Lung (tissue), 11 donors: ENCODE measurements at regions not wholly inside any gene's neighbourhood (a gene's known extent, or its start where the extent isn't known, plus 50 kb on each side); places are given as distances from the start of the nearest gene placed in this dataset.

ENCODE experiments used
- ATAC-seq: fragments of 200-7000 bp; cut with Tn5 transposase; one replicate; pipeline ENCODE4 v1.9.1; 2020; ENCODE audit warnings: moderate number of reproducible peaks; ENCODE audit not compliant: insufficient read depth, low FRiP score
- DNase-seq, 3 donors: peaks; one replicate each; pipeline ENCODE4 v3.0.0-alpha.2; 2013 to 2017
- H3K27ac ChIP-seq, 2 donors: one replicate each; pipeline ENCODE4 v1.5.1; 2013; ENCODE audit warnings: mild to moderate bottlenecking in 2 of 2, moderate library complexity in 2 of 2, control low read depth in 1 of 2, inconsistent platforms in 1 of 2, low read depth in 1 of 2, low read length in 1 of 2
- H3K27me3 ChIP-seq, 3 donors: one replicate each; pipeline ENCODE4 v1.5.1; 2013; ENCODE audit warnings: low read length in 2 of 3; ENCODE audit not compliant: control insufficient read depth in 3 of 3, insufficient read depth in 3 of 3
- H3K36me3 ChIP-seq, 4 donors: one replicate each; pipeline ENCODE4 v1.5.1; 2013; ENCODE audit warnings: low read length in 4 of 4, mild to moderate bottlenecking in 1 of 4, moderate library complexity in 1 of 4; ENCODE audit not compliant: control insufficient read depth in 4 of 4, insufficient read depth in 4 of 4
- H3K4me1 ChIP-seq, 5 donors: one replicate each; pipeline ENCODE4 v1.5.1; 2013; ENCODE audit warnings: low read length in 5 of 5, mild to moderate bottlenecking in 2 of 5, moderate library complexity in 1 of 5; ENCODE audit not compliant: control insufficient read depth in 5 of 5, insufficient read depth in 5 of 5
- H3K4me3 ChIP-seq: one replicate; pipeline ENCODE4 v1.5.1; 2013; ENCODE audit warnings: mild to moderate bottlenecking, control low read depth, moderate library complexity
- H3K9ac ChIP-seq, 2 donors: one replicate each; pipeline ENCODE4 v1.5.1; 2013; ENCODE audit warnings: low read length in 2 of 2, control low read depth in 1 of 2; ENCODE audit not compliant: insufficient read depth in 1 of 2
- H3K9me3 ChIP-seq, 4 donors: one replicate each; pipeline ENCODE4 v1.5.1; 2013; ENCODE audit warnings: low read length in 3 of 4, mild to moderate bottlenecking in 1 of 4, moderate library complexity in 1 of 4; ENCODE audit not compliant: control insufficient read depth in 4 of 4, insufficient read depth in 3 of 4
- CTCF ChIP-seq: IDR thresholded peaks from 2 replicates; pipeline ENCODE4 v1.5.1; 2012; ENCODE audit warnings: mild to moderate bottlenecking; ENCODE audit errors: control extremely low read depth, extremely low read depth
- WGBS, 2 donors: extraction: QIAGEN DNeasy Blood & Tissue Kit; methylation state at CpG; one replicate each; pipeline ENCODE4 v1.1.7; 2013; 5-methylcytosine and 5-hydroxymethylcytosine counted together
- donor health status: control.
- donor health status: control.
- donor health status: Bipolar disorder and iron deficiency.
- donor health status: healthy.
- donor health status: DM: yes; HTN: yes; CAD: no.

- H3K27ac ChIP-seq: no peak overlapping the region
- no peak overlapping the region for H3K4me3 ChIP-seq
- H3K27me3 ChIP-seq: no peaks in the 10 kb centered on the region
- no peaks in the 10 kb centered on the region for H3K4me1 ChIP-seq
- no peak for ATAC-seq
- no peak for TF ChIP-seq CTCF
- H3K9me3 ChIP-seq: no peaks in the 10 kb centered on the region
- no peak overlapping the region for H3K9ac ChIP-seq
- WGBS, 2 donors: 63 to 69% methylated on average over 2 of the region's 2 CpGs
- no peaks in the 10 kb centered on the region for H3K36me3 ChIP-seq
- DNase-seq: no peak
Observed at GRCh38 chr18:73240899-73241298, 373.1 kb upstream of the NETO1 start.

- H3K36me3 ChIP-seq: no peaks in the 10 kb centered on the region
- no peak overlapping the region for H3K9ac ChIP-seq
- DNase-seq (no peak), ATAC-seq (no peak)
- H3K4me1 ChIP-seq: no peaks in the 10 kb centered on the region
- H3K27me3 ChIP-seq: peaks cover 0 to 2% (median 0%) of the 10 kb centered on the region in 3 donors
- no peak overlapping the region for H3K27ac ChIP-seq
- H3K4me3 ChIP-seq: no peak overlapping the region
- TF ChIP-seq CTCF: no peak
- no peaks in the 10 kb centered on the region for H3K9me3 ChIP-seq
Observed at GRCh38 chr18:73235921-73236320, 368.1 kb upstream of the NETO1 start.

GRCh38 chr18:73235491-73235890 lies 367.7 kb upstream of the NETO1 start:
- Histone ChIP-seq H3K36me3 (no peaks in the 10 kb centered on the region), H3K27ac (no peak overlapping the region), H3K9ac (no peak overlapping the region), H3K27me3 (peaks cover 0 to 2% (median 0%) of the 10 kb centered on the region in 3 donors), H3K4me1 (no peaks in the 10 kb centered on the region), H3K4me3 (no peak overlapping the region), H3K9me3 (no peaks in the 10 kb centered on the region)
- DNase-seq (peak; percentile 12 to 48 (median 22)), ATAC-seq (peak; percentile 90)
- WGBS, 2 donors: 65 to 81% methylated on average over 8 of the region's 8 CpGs
- no peak for TF ChIP-seq CTCF

DNA sequence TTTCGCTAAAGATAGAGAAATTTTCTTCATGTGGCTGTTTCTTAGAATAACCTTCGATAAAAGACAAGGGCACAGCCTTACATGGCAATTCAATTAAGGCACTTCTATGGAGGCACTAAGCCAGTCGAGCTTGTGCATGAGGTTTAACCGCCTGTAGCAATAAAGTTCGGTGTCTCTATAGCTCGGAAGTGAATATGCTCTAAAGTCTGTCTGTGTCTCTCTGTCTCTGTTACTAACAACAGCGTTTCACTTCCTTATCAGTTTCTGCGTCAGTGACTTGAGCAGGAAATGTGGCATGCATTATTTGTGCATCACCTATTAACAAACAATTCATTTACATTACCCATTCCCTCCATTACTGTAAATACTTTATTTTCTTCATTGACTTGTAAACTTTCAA lies 365.1 kb upstream of the NETO1 start:
- Histone ChIP-seq H3K9me3 (peaks cover 0 to 3% (median 0%) of the 10 kb centered on the region in 4 donors), H3K36me3 (no peaks in the 10 kb centered on the region), H3K9ac (no peak overlapping the region), H3K4me1 (no peaks in the 10 kb centered on the region), H3K4me3 (no peak overlapping the region), H3K27me3 (peaks cover 0 to 2% (median 0%) of the 10 kb centered on the region in 3 donors), H3K27ac (no peak overlapping the region)
- WGBS, 2 donors: 76% methylated on average over 8 of the region's 8 CpGs
- no peak for TF ChIP-seq CTCF
- ATAC-seq (no peak), DNase-seq (no peak)
